Ascending aorta (tissue), 2 donors: ENCODE measurements at regions not wholly inside any gene's neighbourhood (a gene's known extent, or its start where the extent isn't known, plus 50 kb on each side); places are given as distances from the start of the nearest gene placed in this dataset.

Source experiments
- DNase-seq, 2 donors: peaks; one replicate each; pipeline ENCODE4 v3.0.0-alpha.2; 2019; ENCODE audit warnings: low spot score in 2 of 2
- H3K27ac ChIP-seq, 2 donors: fragments of 200-600 bp; sonication (generic); one replicate each; pipeline ENCODE4 v1.5.1; 2016 to 2017; ENCODE audit warnings: mild to moderate bottlenecking in 1 of 2
- H3K27me3 ChIP-seq: fragments of 200-600 bp; sonication (generic); one replicate; pipeline ENCODE4 v1.5.1; 2017
- H3K36me3 ChIP-seq, 2 donors: fragments of 200-600 bp; sonication (generic); one replicate each; pipeline ENCODE4 v1.5.1; 2016
- H3K4me1 ChIP-seq, 2 donors: fragments of 200-600 bp; sonication (generic); one replicate each; pipeline ENCODE4 v1.5.1; 2016 to 2017; ENCODE audit warnings: mild to moderate bottlenecking in 1 of 2
- H3K4me3 ChIP-seq, 2 donors: fragments of 200-600 bp; sonication (generic); one replicate each; pipeline ENCODE4 v1.5.1; 2016 to 2017; ENCODE audit warnings: mild to moderate bottlenecking in 1 of 2
- H3K9me3 ChIP-seq, 2 donors: fragments of 200-600 bp; sonication (generic); one replicate each; pipeline ENCODE4 v1.5.1; 2016
- intact Hi-C: fragments of 100-400 bp; cut with DNase I; formaldehyde crosslinking; loops from one replicate; pipeline ENCODE4 v1.15.1; 2023
- TF ChIP-seq, protein P1 (sequence below), 3 experiments: fragments of 200-600 bp in 2 of 3; fragments of 450-650 bp in 1 of 3; sonication (generic) in 2 of 3; IDR thresholded peaks; one replicate each; pipeline ENCODE4 v1.5.1; 2016 to 2019; ENCODE audit warnings: antibody characterized with exemption in 3 of 3, mild to moderate bottlenecking in 1 of 3, moderate library complexity in 1 of 3

DNA sequence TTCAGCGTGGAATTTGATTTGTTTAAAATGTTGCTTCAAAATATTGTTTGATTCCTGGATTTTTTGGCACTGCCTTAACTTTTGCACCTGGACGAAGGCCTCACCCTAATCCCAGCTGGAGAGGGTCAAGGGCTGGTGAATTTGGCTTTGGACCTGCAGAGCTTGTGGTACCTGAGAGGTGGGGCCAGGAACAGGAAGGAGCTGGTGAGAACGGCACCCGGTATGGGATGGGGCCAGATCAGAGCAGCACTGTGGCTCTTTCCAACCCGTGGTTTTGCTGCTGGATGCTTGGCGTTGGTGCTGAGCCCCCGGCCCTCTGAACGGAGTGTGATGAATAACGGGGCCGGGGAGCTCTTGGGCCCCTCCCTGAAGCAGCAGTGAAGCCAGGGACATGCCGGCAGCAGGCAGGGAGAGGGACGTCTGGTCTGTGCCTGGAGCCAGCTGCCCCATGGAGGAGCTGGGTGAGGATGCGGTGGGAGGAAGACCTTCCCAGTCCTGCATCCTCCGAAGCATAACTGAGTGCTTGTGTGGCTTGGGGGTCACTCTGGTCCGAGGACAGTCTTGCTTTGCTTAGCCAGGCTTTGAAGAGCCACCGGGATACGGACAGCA, 275.4 kb downstream of the SEC14L1 start:
- DNase-seq: no peak
- Histone ChIP-seq H3K9me3 (no peaks in the 10 kb centered on the region), H3K27me3 (no peaks in the 10 kb centered on the region), H3K27ac (no peak overlapping the region), H3K36me3 (no peaks in the 10 kb centered on the region), H3K4me3 (no peak overlapping the region), H3K4me1 (peaks cover 9 to 24% of the 10 kb centered on the region in 2 donors)
- intact Hi-C loops: no loop called here
- TF ChIP-seq, protein P1, sequence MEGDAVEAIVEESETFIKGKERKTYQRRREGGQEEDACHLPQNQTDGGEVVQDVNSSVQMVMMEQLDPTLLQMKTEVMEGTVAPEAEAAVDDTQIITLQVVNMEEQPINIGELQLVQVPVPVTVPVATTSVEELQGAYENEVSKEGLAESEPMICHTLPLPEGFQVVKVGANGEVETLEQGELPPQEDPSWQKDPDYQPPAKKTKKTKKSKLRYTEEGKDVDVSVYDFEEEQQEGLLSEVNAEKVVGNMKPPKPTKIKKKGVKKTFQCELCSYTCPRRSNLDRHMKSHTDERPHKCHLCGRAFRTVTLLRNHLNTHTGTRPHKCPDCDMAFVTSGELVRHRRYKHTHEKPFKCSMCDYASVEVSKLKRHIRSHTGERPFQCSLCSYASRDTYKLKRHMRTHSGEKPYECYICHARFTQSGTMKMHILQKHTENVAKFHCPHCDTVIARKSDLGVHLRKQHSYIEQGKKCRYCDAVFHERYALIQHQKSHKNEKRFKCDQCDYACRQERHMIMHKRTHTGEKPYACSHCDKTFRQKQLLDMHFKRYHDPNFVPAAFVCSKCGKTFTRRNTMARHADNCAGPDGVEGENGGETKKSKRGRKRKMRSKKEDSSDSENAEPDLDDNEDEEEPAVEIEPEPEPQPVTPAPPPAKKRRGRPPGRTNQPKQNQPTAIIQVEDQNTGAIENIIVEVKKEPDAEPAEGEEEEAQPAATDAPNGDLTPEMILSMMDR (IDR thresholded peaks at IDR 0.05): no peak

DNA sequence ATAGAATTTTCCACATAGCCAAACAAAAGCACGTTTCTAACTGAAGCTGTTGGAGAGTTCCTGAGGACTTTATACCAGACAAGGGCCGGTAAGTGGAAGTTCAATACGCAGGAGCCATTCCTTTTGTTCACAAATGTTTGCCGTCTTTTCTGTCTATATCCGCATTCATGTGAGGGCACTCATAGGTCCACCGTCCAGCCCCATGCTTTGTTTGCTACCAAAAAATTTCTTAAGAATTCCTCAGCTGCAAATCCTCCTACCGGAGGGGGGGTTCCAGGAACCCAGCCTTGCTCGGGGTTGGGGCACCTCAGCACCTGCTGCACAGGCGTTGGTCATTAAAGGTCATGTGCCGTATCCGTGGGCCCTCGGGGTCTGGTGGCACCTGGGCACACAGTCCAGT, 276.8 kb downstream of the SEC14L1 start:
- Histone ChIP-seq H3K27me3 (no peaks in the 10 kb centered on the region), H3K9me3 (no peaks in the 10 kb centered on the region), H3K27ac (no peak overlapping the region), H3K4me3 (no peak overlapping the region), H3K36me3 (no peaks in the 10 kb centered on the region), H3K4me1 (peaks cover 4 to 17% of the 10 kb centered on the region in 2 donors)
- TF ChIP-seq, protein P1 (IDR thresholded peaks at IDR 0.05): no peak
- intact Hi-C loops: no loop called here
- DNase-seq: no peak

DNA sequence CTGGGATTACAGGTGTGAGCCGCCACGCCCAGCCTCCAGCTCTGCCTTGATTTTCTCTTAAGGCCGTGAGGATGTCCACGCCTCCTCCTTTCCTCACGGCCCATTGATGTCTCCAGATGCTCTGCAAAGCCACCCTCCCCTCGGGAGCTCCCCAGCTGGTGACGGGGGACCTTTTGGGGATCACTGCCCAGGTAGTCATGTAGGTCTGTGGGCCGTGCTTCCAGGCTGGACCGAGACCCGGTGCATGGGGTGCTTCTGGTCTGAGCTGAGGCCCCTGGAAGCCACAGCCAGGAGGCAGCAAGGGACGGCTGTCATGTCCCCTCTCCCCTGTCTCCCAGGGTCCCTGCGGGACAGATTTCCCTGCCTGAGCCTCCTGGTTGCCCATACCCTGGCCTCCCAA, 277.8 kb downstream of the SEC14L1 start:
- H3K36me3 ChIP-seq: no peaks in the 10 kb centered on the region
- no peak overlapping the region for H3K27ac ChIP-seq
- intact Hi-C loops: no loop called here
- TF ChIP-seq, protein P1 (IDR thresholded peaks at IDR 0.05): no peak
- no peaks in the 10 kb centered on the region for H3K9me3 ChIP-seq
- no peak for DNase-seq
- peaks cover 9 to 26% of the 10 kb centered on the region in 2 donors for H3K4me1 ChIP-seq
- no peaks in the 10 kb centered on the region for H3K27me3 ChIP-seq
- no peak overlapping the region for H3K4me3 ChIP-seq

DNA sequence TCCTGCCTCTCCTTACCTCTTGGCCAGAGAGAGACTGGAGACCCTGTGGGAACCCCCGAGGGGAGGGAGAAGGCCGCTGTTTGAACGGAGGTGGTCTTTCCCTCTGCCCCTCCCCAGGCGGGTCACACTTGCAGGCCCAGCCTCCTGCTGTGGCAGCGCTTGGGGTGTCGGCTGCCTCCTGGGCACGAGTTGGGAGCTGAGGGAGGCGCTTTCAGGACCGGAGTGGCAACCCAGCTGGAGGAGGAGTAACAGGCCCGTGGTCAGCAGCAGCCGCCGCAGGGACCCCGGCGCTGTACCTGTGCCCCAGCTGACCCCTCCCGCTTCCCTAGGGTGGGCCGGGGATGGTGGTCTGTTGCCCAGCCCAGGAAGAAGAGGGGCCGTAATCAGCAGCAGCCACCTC, 278.3 kb downstream of the SEC14L1 start:
- Histone ChIP-seq H3K27me3 (no peaks in the 10 kb centered on the region), H3K27ac (no peak overlapping the region), H3K4me3 (no peak overlapping the region), H3K9me3 (no peaks in the 10 kb centered on the region), H3K36me3 (no peaks in the 10 kb centered on the region), H3K4me1 (peaks cover 9 to 26% of the 10 kb centered on the region in 2 donors)
- intact Hi-C loops: no loop called here
- DNase-seq: no peak
- TF ChIP-seq, protein P1 (IDR thresholded peaks at IDR 0.05): no peak

DNA sequence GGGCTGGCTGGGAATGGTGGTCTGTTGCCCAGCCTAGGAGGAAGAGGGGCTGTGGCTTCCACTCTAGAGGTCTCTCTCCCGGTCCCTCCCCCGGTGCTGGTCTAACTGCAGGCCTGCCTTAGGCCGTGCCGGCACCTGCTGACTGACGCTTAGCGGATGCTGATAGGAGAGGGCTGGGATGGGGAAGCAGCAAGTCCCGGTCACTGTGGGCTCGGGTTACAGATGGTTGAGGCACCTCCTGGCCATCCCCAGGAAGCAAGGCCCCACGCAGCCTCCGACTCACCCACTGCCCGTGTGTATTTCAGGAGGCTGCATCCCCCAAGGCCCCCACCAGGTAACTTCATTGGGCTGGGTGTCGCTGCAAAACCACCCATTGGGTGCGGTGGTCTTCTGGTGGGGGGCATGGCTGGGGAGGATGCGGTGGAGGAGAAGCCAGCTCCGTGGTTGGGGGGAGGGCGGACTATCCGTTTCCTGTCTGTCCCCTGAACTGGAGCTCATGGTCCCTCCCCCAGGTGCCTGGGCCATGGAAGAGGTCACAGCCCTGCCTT, 278.9 kb downstream of the SEC14L1 start:
- H3K27me3 ChIP-seq: no peaks in the 10 kb centered on the region
- intact Hi-C loops: loop anchor here (5.0 to 10.0 kb wide), 2 partner anchors 183 to 315 kb away; no protein-coding TSS in a partner anchor
- no peak overlapping the region for H3K27ac ChIP-seq
- TF ChIP-seq, protein P1 (IDR thresholded peaks at IDR 0.05): no peak
- no peak for DNase-seq
- no peak overlapping the region for H3K4me3 ChIP-seq
- peaks cover 15 to 32% of the 10 kb centered on the region in 2 donors for H3K4me1 ChIP-seq
- H3K36me3 ChIP-seq: no peaks in the 10 kb centered on the region
- H3K9me3 ChIP-seq: no peaks in the 10 kb centered on the region
